ENCODE measurements at regions not wholly inside any gene's neighbourhood (a gene's known extent, or its start where the extent isn't known, plus 50 kb on each side); places are given as distances from the start of the nearest gene placed in this dataset.

GRCh38 chr18:46332286-46332801 is 228.2 kb downstream of the HAUS1 start:
- TF ChIP-seq EP300 (IDR thresholded peaks at IDR 0.05) (no peak), MYC (IDR thresholded peaks at IDR 0.05; ENCODE audit: borderline replicate concordance, low read length) (no peak), CTCF (IDR thresholded peaks at IDR 0.05) (no peak), POLR2A (IDR thresholded peaks at IDR 0.05; ENCODE audit: low read length) (no peak), REST (IDR thresholded peaks at IDR 0.05) (no peak)

Data from A549 (cell line).